ENCODE measurements at regions not wholly inside any gene's neighbourhood (a gene's known extent, or its start where the extent isn't known, plus 50 kb on each side); places are given as distances from the start of the nearest gene placed in this dataset.

DNA sequence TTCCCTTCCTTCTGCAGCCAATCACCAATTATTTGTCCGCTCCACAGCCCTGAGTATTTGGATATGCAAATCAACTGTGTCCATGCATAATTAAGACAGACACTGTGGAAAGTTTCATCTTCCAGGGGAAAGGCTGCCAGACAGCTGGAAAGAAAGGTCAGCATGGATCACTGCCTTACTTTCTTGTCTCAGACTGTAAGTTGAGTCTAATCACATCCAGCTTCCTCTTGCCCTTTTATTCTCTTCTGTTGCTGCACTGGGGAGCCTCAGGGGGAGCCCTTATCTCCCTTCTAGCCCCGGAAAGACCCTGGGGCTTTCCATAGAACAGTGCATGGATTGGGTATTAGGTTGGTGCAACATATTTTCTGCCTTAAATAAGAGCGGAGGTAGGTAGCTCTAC lies 182.9 kb downstream of the OMA1 start:
- Histone ChIP-seq H3K4me3 (ENCODE audit: control extremely low read depth in 1 of 5, extremely low read depth in 1 of 5, insufficient read depth in 1 of 5, low read depth in 2 of 5, low read length in 4 of 5) (no peak overlapping the region), H3K9me3 (ENCODE audit: control extremely low read depth in 1 of 3, control insufficient read depth in 2 of 3, insufficient read depth in 1 of 3, low read length in 2 of 3) (no peaks in the 10 kb centered on the region), H3K27ac (ENCODE audit: low read length in 2 of 2) (no peak overlapping the region), H4K20me1 (ENCODE audit: control insufficient read depth, insufficient read depth, low read length, poor library complexity, severe bottlenecking) (no peaks in the 10 kb centered on the region), H3K4me1 (ENCODE audit: control insufficient read depth in 2 of 2, insufficient read depth in 2 of 2, low read length in 2 of 2) (no peaks in the 10 kb centered on the region), H3K36me3 (replicated peaks in 1 of 2; ENCODE audit: control extremely low read depth in 1 of 2, control insufficient read depth in 1 of 2, extremely low read depth in 1 of 2, insufficient read depth in 2 of 2, low read length in 1 of 2) (no peaks in the 10 kb centered on the region), H2AFZ (ENCODE audit: insufficient read depth, low read depth, low read length, poor library complexity, severe bottlenecking) (no peak overlapping the region), H3K79me2 (ENCODE audit: control insufficient read depth, insufficient read depth, low read length) (no peaks in the 10 kb centered on the region), H3K9ac (ENCODE audit: low read length) (no peak overlapping the region), H3K4me2 (replicated peaks; ENCODE audit: low read depth, low read length, poor library complexity, severe bottlenecking) (no peak overlapping the region), H3K27me3 (replicated peaks in 1 of 4; ENCODE audit: control extremely low read depth in 1 of 4, control insufficient read depth in 3 of 4, insufficient read depth in 4 of 4, low read length in 3 of 4) (no peaks in the 10 kb centered on the region)
- Mint-ChIP-seq H3K4me1 (peaks cover 3% of the 10 kb centered on the region), H3K4me3 (no peak overlapping the region), H3K9me3 (ENCODE audit: insufficient read depth) (no peaks in the 10 kb centered on the region), H3K27me3 (no peaks in the 10 kb centered on the region), H3K27ac (no peak overlapping the region)
- intact Hi-C loops (cut with micrococcal nuclease), result no loop called here
- ATAC-seq (ENCODE audit: low read depth) (no peak), DNase-seq (peak; percentile 6)
- WGBS (ENCODE audit: insufficient coverage), result no CpG with 5 or more reads among the region's 3 CpGs
- ChIA-PET CTCF (no interaction called here), POLR2A (no interaction called here)
- TF ChIP-seq EZH2 (IDR thresholded peaks at IDR 0.05; ENCODE audit: borderline replicate concordance, insufficient read depth, low read depth, low read length, poor library complexity, severe bottlenecking), result no peak
- TF ChIP-seq, protein P1, sequence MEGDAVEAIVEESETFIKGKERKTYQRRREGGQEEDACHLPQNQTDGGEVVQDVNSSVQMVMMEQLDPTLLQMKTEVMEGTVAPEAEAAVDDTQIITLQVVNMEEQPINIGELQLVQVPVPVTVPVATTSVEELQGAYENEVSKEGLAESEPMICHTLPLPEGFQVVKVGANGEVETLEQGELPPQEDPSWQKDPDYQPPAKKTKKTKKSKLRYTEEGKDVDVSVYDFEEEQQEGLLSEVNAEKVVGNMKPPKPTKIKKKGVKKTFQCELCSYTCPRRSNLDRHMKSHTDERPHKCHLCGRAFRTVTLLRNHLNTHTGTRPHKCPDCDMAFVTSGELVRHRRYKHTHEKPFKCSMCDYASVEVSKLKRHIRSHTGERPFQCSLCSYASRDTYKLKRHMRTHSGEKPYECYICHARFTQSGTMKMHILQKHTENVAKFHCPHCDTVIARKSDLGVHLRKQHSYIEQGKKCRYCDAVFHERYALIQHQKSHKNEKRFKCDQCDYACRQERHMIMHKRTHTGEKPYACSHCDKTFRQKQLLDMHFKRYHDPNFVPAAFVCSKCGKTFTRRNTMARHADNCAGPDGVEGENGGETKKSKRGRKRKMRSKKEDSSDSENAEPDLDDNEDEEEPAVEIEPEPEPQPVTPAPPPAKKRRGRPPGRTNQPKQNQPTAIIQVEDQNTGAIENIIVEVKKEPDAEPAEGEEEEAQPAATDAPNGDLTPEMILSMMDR (IDR thresholded peaks at IDR 0.05), result no peak

DNA sequence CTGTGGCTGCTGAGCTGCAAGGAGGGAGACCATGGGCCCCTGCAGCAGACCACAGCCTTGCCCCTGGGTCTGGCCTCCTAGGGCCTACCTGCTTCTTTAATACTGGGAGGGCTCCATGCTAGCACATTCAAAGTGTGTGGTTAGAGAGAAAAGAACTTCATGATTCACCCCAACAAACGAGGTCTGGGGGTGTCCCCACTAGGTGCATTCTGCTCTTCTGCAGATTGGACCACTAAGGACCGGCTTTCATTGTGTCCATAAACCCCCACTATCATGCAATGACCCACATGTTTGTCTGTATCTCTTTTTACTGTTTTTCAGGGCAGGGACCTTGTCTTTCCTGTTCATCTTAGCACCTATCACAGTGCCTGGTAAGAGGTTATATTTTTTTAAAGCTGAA lies 185.4 kb downstream of the OMA1 start:
- intact Hi-C loops (cut with micrococcal nuclease), result no loop called here
- Histone ChIP-seq H3K9ac (ENCODE audit: low read length) (no peak overlapping the region), H3K27me3 (replicated peaks in 1 of 4; ENCODE audit: control extremely low read depth in 1 of 4, control insufficient read depth in 3 of 4, insufficient read depth in 4 of 4, low read length in 3 of 4) (no peaks in the 10 kb centered on the region), H3K27ac (ENCODE audit: low read length in 2 of 2) (no peak overlapping the region), H3K4me2 (replicated peaks; ENCODE audit: low read depth, low read length, poor library complexity, severe bottlenecking) (no peak overlapping the region), H3K79me2 (ENCODE audit: control insufficient read depth, insufficient read depth, low read length) (no peaks in the 10 kb centered on the region), H3K4me1 (ENCODE audit: control insufficient read depth in 2 of 2, insufficient read depth in 2 of 2, low read length in 2 of 2) (no peaks in the 10 kb centered on the region), H2AFZ (ENCODE audit: insufficient read depth, low read depth, low read length, poor library complexity, severe bottlenecking) (no peak overlapping the region), H3K9me3 (ENCODE audit: control extremely low read depth in 1 of 3, control insufficient read depth in 2 of 3, insufficient read depth in 1 of 3, low read length in 2 of 3) (no peaks in the 10 kb centered on the region), H3K4me3 (ENCODE audit: control extremely low read depth in 1 of 5, extremely low read depth in 1 of 5, insufficient read depth in 1 of 5, low read depth in 2 of 5, low read length in 4 of 5) (no peak overlapping the region), H3K36me3 (replicated peaks in 1 of 2; ENCODE audit: control extremely low read depth in 1 of 2, control insufficient read depth in 1 of 2, extremely low read depth in 1 of 2, insufficient read depth in 2 of 2, low read length in 1 of 2) (no peaks in the 10 kb centered on the region), H4K20me1 (ENCODE audit: control insufficient read depth, insufficient read depth, low read length, poor library complexity, severe bottlenecking) (no peaks in the 10 kb centered on the region)
- ChIA-PET CTCF (no interaction called here), POLR2A (no interaction called here)
- Mint-ChIP-seq H3K4me1 (peaks cover 3% of the 10 kb centered on the region), H3K9me3 (ENCODE audit: insufficient read depth) (no peaks in the 10 kb centered on the region), H3K27ac (no peak overlapping the region), H3K27me3 (no peaks in the 10 kb centered on the region), H3K4me3 (no peak overlapping the region)
- TF ChIP-seq, protein P1 (IDR thresholded peaks at IDR 0.05), result no peak
- no peak for TF ChIP-seq EZH2 (IDR thresholded peaks at IDR 0.05; ENCODE audit: borderline replicate concordance, insufficient read depth, low read depth, low read length, poor library complexity, severe bottlenecking)
- DNase-seq, result no peak
- 0% methylated on average over 1 of the region's 2 CpGs for WGBS (ENCODE audit: insufficient coverage)
- no peak for ATAC-seq (ENCODE audit: low read depth)
